DMS114 treated with DMSO at 0.1 percent for 48 hours (cell line): ENCODE measurements at regions not wholly inside any gene's neighbourhood (a gene's known extent, or its start where the extent isn't known, plus 50 kb on each side); places are given as distances from the start of the nearest gene placed in this dataset.

Source experiments
- DNase-seq: peaks from one replicate; lab custom pipeline; 2025; ENCODE audit not compliant: unreplicated experiment; lab: John Stamatoyannopoulos, UW

- DNase-seq: no peak
These were observed 653.2 kb downstream of the DCDC2C start for GRCh38 chr2:4356541-4356940.

- no peak for DNase-seq
These were observed 653.7 kb downstream of the DCDC2C start for GRCh38 chr2:4357121-4357520.

- no peak for DNase-seq
These were observed 655.5 kb downstream of the DCDC2C start for GRCh38 chr2:4358837-4359236.

GRCh38 chr2:4368907-4369306 is 665.5 kb downstream of the DCDC2C start:
- DNase-seq: no peak

GRCh38 chr2:4369826-4370419 is 666.5 kb downstream of the DCDC2C start:
- DNase-seq: no peak

GRCh38 chr2:4370422-4371090 is 667.2 kb downstream of the DCDC2C start:
- no peak for DNase-seq

GRCh38 chr2:4381049-4381448 is 677.7 kb downstream of the DCDC2C start:
- no peak for DNase-seq

GRCh38 chr2:4381773-4382172 is 678.4 kb downstream of the DCDC2C start:
- no peak for DNase-seq

- DNase-seq: no peak
These were observed 687.6 kb downstream of the DCDC2C start for GRCh38 chr2:4391013-4391412.

- DNase-seq: no peak
These were observed 701.0 kb downstream of the DCDC2C start for GRCh38 chr2:4404363-4404762.

GRCh38 chr2:4408321-4408720 is 704.9 kb downstream of the DCDC2C start:
- no peak for DNase-seq

GRCh38 chr2:4412637-4413187 is 709.3 kb downstream of the DCDC2C start:
- no peak for DNase-seq

GRCh38 chr2:4415171-4415570 is 711.8 kb downstream of the DCDC2C start:
- no peak for DNase-seq

GRCh38 chr2:4415810-4416413 is 712.5 kb downstream of the DCDC2C start:
- DNase-seq: no peak

- no peak for DNase-seq
These were observed 713.1 kb downstream of the DCDC2C start for GRCh38 chr2:4416431-4416830.

GRCh38 chr2:4417771-4418170 is 714.4 kb downstream of the DCDC2C start:
- no peak for DNase-seq

- DNase-seq: no peak
These were observed 716.7 kb downstream of the DCDC2C start for GRCh38 chr2:4420032-4420431.

GRCh38 chr2:4424153-4424552 is 720.8 kb downstream of the DCDC2C start:
- no peak for DNase-seq

GRCh38 chr2:4427083-4427482 is 723.7 kb downstream of the DCDC2C start:
- DNase-seq: no peak

GRCh38 chr2:4445821-4446220 is 742.4 kb downstream of the DCDC2C start:
- DNase-seq: no peak

- no peak for DNase-seq
These were observed 751.5 kb downstream of the DCDC2C start for GRCh38 chr2:4454907-4455306.

GRCh38 chr2:4455486-4456155 is 752.2 kb downstream of the DCDC2C start:
- no peak for DNase-seq
